HTR-8/SVneo (cell line): ENCODE measurements at regions not wholly inside any gene's neighbourhood (a gene's known extent, or its start where the extent isn't known, plus 50 kb on each side); places are given as distances from the start of the nearest gene placed in this dataset.

Experiments used
- DNase-seq: peaks from one replicate; pipeline ENCODE4 v3.0.0; 2011; ENCODE audit warnings: low spot score, mixed read lengths; ENCODE audit not compliant: insufficient read length
- FAIRE-seq: peaks from 2 replicates; lab custom pipeline; 2011; peaks lifted over from hg19 to GRCh38; lab: Jason Lieb, UNC

DNA sequence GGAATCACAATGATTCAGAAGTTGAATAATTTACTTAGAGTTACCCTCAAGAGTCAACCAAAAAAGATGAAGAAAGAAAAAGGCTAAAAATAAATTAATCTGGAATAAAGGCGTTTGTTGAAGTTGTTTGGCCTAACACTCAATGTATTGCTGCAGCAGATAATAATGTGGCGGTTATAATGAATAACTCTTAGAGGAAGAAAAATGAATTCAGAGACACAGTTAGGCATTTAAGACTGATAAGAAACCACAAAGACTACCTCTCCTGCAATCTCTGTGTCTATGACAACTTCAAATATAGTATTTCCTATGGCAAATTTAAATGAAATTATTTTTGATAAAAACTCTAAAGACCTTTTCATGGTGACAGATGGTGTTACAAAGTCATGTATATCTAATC, 1369.1 kb upstream of the AGA start:
- DNase-seq = no peak
- no peak for FAIRE-seq

- no peak for DNase-seq
- no peak for FAIRE-seq
Observed at GRCh38 chr4:178812866-178813265, 1370.6 kb upstream of the AGA start.

DNA sequence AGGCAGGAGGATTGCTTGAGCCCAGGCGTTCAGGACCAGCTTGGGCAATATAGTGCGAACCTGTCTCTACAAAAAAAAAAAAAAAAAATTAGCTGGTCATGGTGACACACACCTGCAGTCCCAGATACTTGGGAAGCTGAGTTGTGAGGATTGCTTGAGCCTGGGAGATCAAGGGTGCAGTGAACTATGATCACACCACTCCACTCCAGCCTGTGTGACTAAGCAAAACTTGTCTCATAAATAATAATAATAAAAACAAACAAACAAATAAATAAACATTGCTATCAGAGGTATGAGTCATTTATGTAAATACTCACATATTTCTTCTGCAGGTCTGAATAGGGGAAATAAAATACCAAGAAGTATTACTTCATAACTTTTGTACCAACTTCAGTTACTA, 1372.7 kb upstream of the AGA start:
- FAIRE-seq = no peak
- DNase-seq = no peak

- FAIRE-seq (no peak), DNase-seq (no peak)
Observed at GRCh38 chr4:178823673-178824295, 1381.5 kb upstream of the AGA start.

DNA sequence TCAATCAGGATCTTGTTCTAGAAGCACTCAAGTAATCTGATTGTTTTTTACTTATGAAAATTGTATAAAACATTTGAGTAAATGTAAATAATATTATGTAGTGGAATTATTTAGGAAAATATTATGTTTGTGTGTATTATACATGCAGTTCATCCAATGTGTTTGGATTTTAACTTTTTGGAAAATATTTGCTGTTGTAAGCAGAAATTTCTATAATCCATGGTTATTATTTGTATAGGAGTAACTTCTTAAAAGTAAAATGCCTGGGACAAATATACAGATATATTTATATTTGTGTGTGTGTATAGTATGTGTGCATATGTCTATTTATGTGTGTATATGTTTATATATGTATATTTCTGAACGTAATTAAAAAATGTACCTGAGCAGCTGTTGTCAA, 1394.6 kb upstream of the AGA start:
- FAIRE-seq (no peak), DNase-seq (no peak)

DNA sequence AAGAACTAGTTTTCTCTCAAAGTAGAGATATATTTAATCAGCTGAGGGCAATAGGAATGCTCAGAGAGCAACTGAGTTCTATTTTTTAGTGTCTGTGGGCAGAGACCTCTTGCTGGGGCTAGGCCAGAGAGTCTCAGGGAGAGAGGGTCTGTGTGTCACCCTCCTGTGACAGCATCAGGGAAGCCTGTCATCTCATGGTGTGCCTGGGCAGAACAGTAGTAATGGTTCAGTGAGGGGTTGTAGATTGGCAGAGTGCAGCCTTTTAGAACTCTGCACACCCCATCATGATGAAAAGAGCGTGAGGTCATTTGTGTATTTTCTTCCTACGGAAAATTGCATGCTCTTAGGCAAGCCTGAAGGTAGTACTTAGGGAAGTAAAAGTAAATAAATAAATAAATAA, 1396.5 kb upstream of the AGA start:
- no peak for FAIRE-seq
- DNase-seq = no peak

DNA sequence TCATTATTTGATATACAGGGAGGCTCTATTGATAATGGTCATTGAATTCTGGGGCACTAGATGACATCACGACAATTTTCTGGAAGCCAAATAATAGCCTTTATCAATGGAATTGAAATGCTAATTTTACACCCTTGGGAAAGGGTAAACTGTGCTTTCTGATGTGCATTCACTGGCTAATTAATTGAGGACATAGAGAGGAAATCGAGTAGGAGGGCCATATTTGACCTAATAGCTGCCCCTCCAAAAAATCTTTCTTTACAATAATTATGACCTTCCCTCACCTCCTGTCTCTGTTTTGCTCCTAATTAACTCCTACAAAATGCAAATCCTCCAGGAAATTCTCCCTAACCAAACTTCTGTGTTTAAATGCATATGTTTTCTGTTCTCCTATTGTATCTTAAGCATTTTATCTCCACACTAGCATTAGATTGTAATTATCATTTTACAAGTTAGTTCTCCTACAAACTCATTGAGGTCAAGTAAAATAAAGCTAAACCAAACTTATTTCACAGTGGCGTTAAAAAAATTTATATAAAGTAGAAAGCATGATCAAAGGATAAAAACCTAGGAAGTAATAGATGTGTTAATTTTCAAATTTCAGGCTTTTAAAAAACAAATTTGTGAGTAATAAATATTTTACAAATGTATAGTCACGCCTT, 1414.0 kb upstream of the AGA start:
- FAIRE-seq = no peak
- no peak for DNase-seq

DNA sequence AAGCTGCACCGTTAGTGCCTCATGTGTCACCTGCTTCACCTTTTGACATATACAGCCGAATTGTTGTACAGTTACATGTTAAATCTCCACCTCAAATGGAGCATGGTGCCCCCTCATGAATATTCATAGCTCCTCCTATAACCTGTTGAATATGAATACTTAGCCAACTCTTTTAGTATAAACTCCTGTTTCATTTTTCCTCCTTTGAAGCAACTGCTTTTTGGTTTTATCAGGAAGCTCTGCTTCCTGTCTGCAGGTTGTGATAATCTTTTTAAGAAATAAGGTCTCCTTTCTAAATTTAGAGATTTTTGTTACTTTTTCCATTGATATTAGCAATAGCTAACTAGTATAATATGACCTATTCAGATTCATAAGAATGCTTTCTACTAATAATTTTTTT, 1429.2 kb upstream of the AGA start:
- FAIRE-seq = no peak
- DNase-seq = no peak

DNA sequence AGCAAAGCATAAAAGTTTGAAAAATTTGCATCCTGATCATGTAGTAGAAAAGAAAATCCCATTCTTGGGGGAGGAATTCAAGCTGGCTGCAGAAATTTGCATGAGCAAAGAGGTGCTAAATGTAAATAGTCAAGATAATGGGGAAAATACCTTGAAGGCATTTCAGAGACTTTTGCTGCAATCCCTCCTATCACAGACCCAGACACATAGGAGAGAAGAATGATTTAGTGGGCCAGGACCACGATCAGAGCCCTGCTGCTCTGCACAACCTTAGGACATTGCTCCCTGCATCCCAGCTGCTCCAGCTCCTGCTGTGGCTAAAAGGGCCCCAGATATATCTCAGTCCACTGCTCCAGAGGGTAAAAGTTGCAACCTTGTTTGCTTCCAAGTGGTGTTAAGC, 1439.7 kb upstream of the AGA start:
- FAIRE-seq (no peak), DNase-seq (no peak)

- FAIRE-seq (no peak), DNase-seq (no peak)
Observed at GRCh38 chr4:178894126-178894525, 1451.9 kb upstream of the AGA start.

- no peak for FAIRE-seq
Observed at GRCh38 chr4:178899084-178899483, 1456.8 kb upstream of the AGA start.

DNA sequence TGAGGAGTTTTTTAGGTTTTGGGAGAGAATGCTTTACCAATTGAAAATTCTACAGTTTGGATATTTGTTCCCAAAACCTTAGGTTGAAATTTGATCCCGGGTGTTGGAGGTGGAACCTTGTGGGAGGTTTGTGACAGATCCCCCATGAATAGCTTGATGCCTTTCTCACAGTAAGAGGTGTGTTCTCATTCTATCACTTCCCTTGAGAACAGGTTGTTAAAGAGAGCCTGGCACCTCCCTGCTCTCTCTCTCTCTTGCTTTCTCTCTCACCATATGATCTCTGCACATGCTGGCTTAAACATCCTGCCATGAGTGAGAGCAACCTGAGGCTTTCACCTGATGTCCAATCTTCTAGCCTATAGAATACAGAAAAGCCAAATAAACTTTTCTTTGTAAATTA, 1475.5 kb upstream of the AGA start:
- FAIRE-seq = no peak
- DNase-seq = no peak

More at GRCh38 chr4:178899084-178899483, 1456.8 kb upstream of the AGA start:
- DNase-seq = no peak

- FAIRE-seq (no peak), DNase-seq (peak; percentile 18)
Observed at GRCh38 chr4:178937130-178937529, 1494.9 kb upstream of the AGA start.

DNA sequence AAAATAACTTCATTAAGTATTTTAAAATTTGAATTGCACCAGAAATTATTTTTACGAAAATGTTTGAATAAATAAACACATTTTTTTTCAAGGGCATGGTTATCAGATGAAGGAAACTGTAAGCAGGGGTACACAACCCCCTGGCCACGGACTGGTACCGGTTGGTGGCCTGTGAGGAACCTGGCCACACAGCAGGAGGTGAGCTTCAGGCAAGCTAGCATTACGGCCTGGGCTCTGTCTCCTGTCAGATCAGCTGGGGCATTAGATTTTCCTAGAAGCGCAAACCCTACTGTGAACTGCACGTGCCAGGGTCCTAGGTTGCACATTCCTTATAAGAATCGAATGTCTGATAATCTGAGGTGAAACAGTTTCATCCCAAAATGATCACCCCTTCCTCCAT, 1499.7 kb upstream of the AGA start:
- FAIRE-seq = no peak
- DNase-seq = no peak

GRCh38 chr4:178953447-178954120, 1511.3 kb upstream of the AGA start:
- DNase-seq (no peak), FAIRE-seq (peak; percentile 100)

GRCh38 chr4:178955614-178956013, 1513.4 kb upstream of the AGA start:
- DNase-seq (no peak), FAIRE-seq (no peak)

DNA sequence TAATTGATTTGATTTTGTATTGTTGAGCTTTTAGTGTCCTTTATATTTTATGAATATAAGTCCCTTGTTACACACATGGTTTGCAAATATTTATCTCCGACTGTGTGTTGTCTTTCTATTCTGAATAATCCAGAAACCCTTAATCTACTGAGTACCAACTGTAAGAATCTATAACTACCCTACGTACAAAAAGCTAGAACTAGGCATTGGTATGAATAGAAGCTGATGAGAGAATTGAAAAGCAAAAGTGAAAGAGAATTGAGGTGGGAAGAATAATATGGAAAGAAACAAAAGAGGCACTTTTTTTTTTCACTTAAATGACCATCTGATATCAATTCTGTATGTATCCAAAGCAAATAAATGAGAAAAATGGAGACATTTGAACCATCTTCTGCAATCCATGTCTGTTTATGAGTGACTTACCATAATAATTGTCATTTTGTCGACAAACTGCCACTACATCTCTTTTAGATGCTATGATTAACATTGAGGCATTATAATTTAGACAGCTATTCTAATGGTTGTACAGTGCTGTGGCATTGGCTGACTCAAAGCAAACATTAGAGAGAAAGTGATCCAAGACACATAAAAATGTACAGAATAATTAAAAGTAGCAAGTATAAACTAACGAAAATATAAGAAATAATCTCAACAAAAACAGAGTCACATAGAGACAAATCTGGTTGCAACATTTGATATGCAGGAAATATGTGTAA, 1516.6 kb upstream of the AGA start:
- FAIRE-seq (no peak), DNase-seq (no peak)

GRCh38 chr4:178963446-178964045, 1521.3 kb upstream of the AGA start:
- DNase-seq = no peak
- FAIRE-seq = no peak

- DNase-seq = no peak
Observed at GRCh38 chr4:178966644-178967043, 1524.4 kb upstream of the AGA start.

GRCh38 chr4:178970433-178971140, 1528.3 kb upstream of the AGA start:
- FAIRE-seq = no peak
- peak; percentile 10 for DNase-seq

More at GRCh38 chr4:178966644-178967043, 1524.4 kb upstream of the AGA start:
- FAIRE-seq = no peak
